Stimulated activated CD4-positive, alpha-beta T cell treated with anti-CD3 and anti-CD28 coated beads, Interleukin-2, amount 100 ng/mL, for 4 hours (primary cell): ENCODE measurements at regions not wholly inside any gene's neighbourhood (a gene's known extent, or its start where the extent isn't known, plus 50 kb on each side); places are given as distances from the start of the nearest gene placed in this dataset.
"Not testable (repeated sequence)": the region's sequence is repeated elsewhere in the genome, so short reads cannot be mapped to it uniquely, and the experiment has no call there.

ENCODE experiments used
- DNase-seq: peaks from one replicate; pipeline ENCODE4 v3.0.0-alpha.2; 2020; ENCODE audit warnings: low read depth

DNA sequence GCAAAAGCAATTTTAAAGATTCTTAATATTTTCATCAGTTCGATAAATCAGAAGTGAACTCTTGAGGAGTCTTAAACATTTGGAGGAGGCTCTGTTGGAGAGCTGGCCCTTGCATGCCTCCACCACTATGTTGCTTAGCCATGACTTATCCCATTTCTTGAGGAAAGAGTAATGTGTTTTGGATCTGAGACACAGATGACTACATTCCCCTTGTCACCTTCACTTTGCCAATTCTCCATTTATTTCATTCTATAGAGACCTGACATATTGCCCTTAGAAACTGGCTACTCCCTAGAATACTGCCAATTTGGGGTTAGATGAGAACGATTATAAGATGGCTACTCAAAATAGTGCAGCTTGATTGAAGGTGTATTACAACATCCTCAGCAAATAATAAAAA is 157.4 kb upstream of the TMEM260 start:
- DNase-seq: no peak

DNA sequence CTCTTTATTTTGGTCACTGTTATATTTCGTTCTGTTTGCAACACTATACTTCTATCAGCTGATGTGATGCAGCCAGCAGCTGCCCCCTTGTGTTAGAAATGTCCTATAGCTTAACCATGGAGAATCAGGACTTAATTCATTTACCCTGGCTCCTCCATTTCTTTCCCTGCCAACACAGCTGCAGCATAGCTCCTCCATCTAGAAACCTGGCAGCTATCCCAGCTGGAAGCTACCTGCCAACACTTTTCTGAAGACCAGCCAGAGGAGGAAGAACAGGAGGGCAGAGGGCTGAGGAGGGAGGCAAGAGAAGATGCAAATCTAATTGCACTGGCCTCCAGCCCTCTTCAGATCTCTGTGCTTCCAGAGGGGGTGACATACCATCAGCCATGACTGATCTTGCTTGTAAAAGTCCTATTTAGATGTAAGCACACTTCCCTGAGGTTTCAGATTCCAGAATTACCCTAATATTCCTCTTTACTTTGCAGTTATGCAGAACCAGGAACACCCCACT is 156.8 kb upstream of the TMEM260 start:
- no peak for DNase-seq

DNA sequence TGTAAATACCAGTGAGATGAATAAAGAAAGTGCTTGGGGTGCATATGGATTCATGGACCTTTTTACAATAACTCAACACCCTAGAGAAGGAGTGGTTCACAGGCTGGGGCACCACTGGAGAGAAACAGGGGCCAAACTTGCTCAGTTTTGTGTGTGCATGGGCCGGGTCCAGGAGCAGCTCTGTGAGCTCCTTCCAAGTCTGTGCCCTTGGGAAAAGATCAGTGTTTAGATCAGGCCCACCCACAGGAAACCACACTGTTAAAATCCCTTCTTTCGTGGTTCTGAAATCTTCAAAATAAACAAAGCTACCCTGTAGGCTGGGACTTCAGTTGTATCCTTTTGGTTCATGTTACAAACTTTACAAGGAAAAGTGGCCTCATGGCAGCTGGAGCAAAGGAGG is 156.1 kb upstream of the TMEM260 start:
- DNase-seq: no peak

DNA sequence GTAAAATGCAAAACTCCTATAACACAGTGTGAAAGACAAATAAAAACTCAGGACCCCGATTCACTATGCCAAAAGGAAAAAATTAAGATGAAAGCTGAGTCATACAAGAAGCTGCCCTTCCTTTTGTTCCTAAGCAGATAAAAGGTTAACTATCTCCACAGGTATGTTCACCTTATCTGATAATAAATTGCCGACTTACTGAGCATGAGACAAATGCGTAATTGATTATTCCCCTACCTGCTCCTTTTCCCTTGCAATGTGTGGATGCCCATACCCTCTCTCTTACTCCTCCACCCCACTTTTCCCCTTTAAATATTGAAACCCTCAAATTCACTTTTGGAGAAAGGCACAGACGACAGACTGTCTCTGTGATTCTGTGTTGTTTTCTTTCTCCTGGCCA is 148.6 kb upstream of the TMEM260 start:
- DNase-seq: no peak

DNA sequence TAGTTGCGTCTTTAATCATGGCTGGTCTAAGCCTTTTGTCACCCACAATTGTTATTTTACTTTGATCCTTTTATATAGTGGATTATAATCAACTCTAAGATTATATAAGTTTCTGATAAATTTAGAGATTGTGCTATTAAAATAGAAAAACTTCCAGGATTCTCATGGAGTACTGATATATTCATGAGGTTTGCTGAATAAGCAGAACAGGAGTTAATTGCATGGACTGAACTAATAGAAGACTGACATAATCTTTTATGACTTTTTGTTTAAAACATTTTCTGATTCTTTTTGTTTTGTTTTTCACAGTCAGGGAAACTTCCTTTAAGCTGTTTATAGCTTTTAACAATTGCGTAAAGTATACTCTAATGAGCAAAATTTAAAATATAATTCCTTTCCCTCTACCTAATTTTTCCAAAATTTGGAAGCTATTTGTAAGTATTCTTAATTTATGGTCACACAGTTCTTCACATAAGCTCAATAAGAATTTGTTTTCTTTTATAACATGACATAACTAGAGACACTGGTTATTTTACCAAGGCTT is 129.9 kb upstream of the TMEM260 start:
- no peak for DNase-seq

DNA sequence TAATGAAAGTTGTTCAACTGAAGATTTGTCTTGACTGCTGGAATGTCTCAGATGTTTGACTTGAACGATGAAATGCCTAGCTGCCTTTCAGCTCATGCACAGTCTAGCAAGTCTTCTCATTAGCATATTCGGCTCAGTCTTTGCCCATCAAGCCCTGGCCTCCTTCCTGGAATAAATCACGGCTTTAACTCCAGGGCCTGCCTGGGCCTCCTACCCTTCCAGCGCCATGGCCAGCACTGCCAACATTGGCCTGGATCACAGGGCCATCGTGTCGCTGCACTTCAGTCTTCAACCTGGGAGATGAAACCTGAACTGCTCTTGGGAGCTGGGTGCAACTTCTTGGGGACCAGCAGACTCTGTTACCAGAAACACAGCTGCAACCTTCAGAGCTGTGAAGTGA is 126.7 kb upstream of the TMEM260 start:
- no peak for DNase-seq

DNA sequence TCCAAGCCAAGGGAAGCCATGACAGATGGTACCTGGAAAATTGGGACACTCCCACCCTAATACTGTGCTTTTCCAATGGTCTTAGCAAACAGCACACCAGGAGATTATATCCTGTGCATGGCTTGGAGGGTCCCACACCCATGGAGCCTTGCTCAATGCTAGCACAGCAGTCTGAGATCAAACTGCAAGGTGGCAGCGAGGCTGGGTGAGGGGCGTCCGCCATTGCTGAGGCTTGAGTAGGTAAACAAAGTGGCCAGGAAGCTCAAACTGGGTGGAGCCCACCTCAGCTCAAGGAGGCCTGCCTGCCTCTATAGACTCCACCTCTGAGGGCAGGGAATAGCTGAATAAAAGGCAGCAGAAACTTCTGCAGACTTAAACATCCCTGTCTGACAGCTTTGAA is 124.9 kb upstream of the TMEM260 start:
- DNase-seq: not testable (repeated sequence)

DNA sequence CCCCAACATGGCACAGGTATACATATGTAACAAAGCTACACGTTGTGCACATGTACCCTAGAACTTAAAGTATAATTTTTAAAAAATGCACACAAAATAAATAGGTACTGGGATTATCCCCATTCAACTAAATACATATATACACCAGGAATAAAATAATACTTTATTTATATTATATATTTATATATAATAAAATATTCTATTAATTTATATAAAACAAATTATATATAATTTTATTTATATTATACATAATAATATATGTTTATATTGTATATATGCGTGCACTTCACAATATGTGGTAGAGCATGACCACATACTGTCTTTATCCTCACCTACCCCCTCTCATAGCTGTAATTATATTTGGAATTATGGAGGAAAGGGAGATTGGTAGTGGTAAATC is 119.1 kb upstream of the TMEM260 start:
- no peak for DNase-seq

DNA sequence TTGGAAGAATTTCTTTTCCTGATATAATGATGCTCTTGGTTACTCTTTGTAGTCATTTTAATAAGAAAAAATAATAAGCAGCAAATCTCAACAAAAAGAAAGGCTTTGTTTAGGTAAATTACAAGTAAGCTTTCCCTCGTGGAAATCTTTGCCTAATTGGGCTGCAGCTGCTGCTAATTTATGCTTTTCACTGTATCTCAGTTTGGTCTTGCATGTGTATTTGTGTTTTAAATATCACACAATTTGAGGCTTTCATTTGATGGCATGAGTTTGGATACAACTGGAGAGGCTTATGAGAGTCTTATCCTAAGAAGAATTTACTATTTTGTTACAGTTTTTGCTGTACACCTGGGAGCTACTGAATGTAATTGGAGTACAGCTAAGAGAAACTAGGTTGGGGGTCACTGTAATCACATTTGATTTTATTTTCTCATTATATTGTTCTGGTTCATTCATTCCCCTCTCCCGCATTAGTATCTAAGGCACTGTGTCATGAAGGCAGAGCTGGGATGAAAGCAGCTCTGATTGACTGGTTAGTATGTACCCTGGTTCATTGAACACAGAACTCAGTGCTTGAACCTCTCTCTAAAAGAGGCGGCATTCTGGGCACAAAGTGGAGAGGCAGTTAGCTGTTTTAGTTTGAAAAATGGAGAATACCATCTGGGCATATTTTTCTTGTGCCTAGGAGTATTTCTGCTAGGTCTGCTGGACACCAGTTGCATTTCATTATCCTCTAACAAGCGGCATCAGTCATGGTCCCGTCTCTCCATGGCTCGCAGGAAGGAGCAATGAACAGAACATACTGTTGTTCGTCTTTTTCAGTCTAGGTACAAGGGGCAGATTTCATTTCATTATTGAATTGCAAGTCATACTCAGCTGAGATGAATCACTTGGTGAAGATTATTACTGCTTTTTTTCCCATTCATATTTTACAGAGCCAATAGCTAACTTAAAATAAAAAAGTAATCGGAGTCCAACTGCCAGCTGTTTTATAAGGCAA is 118.0 kb upstream of the TMEM260 start:
- DNase-seq: no peak

DNA sequence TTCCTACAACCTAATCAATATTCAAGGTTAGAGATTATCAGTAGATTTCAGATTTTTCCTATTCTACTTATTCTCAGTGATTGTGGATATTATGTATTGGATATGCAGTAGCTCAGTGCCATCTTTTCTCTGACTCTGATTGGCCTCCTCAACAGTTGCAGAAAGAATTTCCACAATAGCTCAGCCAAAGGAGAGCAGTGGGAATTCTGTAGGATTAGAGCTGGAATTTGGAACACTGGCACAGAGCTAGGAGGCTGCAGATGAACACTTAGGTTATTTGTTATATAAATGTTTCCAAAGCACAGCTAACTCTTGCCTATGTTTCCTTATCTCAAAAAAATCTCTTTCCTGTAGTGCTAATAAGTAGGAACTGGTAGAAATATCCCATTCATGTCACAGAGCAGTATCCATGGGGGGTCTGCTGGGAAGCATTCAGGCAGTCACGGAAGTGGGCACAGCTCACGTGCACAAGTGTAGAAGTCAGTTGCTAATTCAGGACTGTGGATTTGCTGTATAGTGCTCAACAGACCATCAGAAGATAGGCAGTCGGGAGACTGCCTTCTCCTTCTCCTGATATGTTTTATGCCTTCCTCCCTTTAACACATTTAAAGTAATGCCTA is 116.2 kb upstream of the TMEM260 start:
- DNase-seq: no peak

DNA sequence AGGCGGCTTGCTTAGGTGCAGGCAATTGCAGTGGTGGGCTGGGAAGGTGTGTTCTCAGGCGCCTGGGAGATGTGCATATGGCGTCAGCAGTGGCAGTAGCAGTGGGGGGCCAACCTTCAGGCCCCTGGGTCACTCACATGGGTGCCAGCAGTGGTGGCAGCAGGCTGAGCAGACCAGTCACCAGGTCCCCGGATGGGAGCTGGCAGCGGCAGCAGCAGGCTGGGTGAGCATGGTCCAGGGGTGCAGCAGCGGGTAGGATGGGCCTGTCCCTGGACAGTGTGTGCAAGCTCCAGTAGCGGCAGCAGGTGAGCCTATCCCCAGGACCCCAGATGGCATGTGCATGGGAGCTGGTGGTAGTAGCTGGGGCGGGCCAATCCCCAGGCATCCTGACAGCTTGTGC is 108.5 kb upstream of the TMEM260 start:
- no peak for DNase-seq

DNA sequence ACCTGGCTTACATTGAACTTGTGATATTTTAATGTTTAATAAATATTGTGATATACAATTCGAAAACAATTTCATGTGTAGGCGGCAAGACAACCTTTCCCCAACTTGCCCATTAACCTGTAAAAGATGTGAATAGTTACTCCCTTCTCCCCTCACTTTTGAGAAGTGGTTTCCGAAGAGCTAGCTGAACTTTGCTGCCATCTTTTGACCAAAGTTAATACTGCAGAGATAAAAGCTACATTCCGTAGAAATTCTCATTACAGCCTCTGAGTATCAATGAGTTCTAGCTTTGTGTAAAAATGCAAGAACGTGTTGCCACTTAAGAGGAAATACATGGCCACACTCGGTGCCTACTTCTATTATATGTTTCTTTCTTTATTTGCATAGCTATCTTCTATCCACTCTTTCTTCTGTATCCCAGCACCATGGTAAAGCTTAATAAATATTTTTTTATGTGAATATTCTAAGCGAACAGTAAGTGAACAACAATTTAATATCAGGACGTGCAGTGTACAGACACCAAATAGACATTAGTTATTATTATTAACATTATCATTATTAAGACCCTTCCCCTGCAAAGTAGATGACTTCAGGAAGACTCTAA is 105.1 kb upstream of the TMEM260 start:
- DNase-seq: no peak

DNA sequence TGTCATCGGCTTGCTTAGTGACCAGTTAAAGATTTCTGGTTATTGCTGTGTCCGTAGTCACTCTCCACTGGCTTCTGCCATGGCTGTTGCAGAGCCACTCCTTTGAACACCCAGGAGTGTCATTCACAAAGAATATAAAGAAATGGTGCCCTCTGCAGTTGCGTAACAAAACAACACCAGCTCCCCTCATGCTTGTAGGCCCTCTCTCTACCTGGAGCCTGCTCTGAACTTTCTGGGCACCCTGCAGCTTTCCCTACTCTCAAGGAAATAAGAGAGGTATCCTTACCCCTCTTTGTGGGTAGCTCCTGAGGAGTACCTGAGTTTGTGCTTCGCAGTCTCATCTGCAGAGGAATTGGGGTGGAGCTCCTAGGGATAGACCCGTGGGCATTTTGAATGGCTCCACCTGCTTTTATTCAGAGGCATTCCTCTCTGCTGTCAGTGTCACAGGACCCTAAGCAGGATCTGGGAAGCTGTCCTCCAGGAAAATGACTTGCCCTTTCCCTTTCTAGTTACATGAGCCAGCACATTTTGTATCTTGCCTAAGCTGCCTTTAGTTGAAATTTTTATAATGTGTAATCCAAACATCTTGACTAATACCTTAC is 97.2 kb upstream of the TMEM260 start:
- no peak for DNase-seq

DNA sequence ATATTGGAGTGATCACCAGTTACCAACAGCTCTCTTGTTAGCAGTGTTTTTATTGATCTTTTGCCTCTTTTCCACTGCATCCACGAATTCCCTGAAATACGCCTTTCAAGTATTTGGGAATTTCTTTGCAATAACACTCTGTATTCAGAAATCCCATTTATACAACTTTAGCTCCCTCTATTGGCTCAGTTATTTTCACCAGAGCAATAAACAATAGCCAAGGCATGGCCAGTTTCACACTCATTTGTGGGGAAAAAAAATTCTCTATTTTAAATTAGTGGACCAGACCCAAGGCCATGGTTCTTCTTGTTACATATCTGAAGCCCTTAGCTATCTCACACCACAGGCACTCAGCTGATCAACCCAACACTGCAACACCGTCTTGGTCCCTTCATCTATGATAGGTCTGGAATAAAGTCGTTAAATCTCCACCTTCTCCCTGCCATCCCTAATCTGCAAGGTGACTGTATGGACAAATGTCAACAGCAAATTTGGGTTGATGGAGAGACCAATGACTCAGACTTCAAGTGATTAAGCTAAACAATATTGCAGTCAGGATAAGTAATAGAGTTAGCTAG is 92.4 kb upstream of the TMEM260 start:
- DNase-seq: no peak

DNA sequence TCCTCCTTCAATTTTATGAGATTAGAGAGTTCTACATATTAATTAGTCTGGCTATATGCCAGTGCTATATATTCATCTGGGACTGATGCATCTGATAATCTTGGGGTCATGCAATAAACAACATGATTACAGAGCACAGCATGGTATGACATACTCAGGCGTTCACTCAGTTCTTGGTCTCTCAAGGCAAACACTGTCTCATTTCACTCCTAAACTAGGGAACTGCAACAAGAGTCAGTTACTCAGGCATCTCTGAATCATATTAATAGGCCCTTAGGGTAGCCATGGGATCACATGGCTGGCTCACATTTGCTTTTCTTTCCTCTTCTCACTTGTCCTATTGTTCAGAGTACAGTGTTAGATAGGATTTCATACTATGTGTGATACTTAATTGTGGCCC is 91.8 kb upstream of the TMEM260 start:
- DNase-seq: no peak

DNA sequence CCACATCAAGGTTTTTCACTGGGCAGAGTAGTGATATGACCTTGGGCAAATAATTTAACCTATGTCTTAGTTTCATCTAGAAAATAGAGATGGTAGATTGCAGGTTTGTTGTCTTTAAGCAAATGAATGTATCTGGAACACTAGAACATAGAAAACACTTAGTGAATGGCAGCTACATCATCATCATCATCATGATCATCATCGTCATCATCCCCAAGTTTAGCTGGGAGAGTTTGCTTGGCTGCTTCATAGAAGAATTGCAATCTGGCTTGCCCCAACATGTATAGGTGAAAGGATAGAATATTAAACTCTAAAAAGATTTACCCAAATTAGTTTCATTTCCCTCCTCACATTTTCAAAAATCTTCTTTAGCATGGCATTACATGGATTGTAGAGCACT is 91.3 kb upstream of the TMEM260 start:
- no peak for DNase-seq

DNA sequence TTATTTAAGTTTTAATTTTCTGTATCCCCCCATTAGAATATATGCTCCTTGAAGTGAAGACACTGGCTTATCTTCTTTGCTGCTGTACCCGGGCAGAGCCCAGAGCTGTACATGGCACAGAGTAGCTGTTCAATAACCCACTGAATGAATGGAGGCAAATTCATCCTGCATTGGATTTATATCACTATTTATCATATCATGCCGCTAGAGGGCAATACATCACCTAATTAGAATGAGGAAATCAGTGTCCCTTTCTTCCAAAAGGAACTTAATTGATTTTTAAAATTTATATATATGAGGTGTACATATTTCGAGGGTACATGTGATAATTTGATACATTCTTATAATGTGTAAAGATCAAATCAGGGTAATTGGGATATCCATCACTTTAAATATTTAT is 89.2 kb upstream of the TMEM260 start:
- no peak for DNase-seq

DNA sequence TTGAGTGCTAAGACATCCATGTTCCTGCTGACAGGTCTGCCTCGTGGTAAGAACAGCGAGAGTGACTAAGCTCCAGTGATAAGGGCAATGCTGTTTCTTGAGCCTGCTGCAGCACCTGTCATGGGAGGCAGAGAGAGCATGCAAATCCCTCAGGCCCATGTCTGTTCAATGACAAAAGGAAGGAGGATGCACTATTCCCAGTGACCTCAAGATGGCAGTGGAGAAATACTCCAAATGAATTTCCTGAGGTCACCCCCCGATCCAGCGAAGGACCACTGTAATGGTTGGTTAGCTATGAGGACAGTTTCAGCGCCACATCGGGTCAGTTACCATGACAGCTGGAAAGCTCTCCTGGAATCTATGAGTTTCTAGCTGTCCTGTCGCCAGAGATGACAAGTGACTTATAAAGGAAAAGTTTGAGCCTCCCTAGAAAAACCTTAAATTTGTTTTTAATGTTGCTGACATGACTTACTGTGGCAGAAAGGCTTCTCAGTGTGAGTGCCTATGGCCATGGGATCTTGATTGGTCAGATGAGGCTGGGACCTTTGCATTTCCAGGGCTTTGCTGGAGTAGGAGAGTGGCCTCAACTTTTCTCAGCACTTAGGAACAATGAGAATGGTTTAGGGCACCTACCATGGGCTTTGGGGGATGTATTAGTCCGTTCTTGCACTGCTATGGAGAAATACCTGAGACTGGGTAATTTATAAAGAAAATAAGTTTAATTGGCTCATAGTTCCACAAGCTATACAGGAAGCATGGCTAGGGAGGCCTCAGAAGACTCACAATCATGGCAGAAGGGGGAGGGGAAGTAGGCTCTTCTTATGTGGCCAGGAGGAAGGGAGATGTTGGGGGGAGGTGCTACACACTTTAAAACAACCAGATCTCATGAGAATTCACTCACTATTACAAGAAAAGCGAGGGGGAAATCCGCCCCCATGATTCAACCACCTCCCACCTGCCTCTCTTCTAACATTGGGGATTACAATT is 88.0 kb upstream of the TMEM260 start:
- DNase-seq: peak; percentile 1

DNA sequence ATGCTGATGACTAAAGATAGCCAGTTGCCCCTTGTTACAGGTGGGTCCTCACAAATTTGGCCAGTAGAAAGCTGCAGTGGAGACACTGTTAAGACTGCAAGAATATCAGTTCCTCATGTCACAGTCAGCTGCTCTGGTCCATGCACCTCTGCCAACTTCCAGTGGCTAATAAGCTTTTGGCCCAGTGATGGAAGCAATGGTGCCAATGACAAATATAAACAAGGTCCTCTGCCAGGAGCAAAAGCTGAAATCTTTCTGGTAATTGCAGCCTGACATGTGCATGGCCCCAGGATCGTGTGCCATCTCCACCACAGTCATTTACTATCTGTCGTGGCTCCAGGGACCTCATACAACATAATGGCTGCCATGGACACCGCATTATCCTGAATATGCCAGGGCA is 85.4 kb upstream of the TMEM260 start:
- no peak for DNase-seq

DNA sequence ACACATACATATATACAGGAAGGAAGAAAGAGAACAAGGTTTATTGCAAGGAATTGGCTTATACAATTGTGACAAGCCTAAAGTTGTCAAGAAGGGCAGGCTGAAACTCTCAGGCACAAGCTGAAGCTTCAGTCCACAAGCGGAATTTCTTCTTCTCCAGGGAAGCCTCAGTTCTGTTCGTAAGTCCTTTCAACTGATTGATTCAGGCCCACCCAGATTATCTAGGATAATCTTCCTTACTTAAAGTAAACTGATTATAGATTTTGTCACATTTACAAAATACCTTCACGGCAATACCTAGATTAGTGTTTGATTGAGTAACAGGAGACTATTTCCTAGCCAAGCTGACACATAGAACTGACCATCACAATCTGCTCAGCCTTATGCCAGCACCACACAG is 81.5 kb upstream of the TMEM260 start:
- no peak for DNase-seq
